Retina (tissue), 1 donor: ENCODE measurements at regions not wholly inside any gene's neighbourhood (a gene's known extent, or its start where the extent isn't known, plus 50 kb on each side); places are given as distances from the start of the nearest gene placed in this dataset.

Experiments used
- DNase-seq: peaks from one replicate; pipeline ENCODE4 v3.0.0-alpha.2; 2016

GRCh38 chr2:3962719-3963118 lies 259.3 kb downstream of the DCDC2C start:
- DNase-seq = no peak

- no peak for DNase-seq
Observed at GRCh38 chr2:3965211-3965610, 261.8 kb downstream of the DCDC2C start.

- DNase-seq = no peak
Observed at GRCh38 chr2:3965953-3966352, 262.6 kb downstream of the DCDC2C start.

- no peak for DNase-seq
Observed at GRCh38 chr2:3966470-3966869, 263.1 kb downstream of the DCDC2C start.

GRCh38 chr2:3968736-3969135 lies 265.4 kb downstream of the DCDC2C start:
- no peak for DNase-seq

GRCh38 chr2:3970791-3971651 lies 267.6 kb downstream of the DCDC2C start:
- no peak for DNase-seq

GRCh38 chr2:3971652-3972192 lies 268.3 kb downstream of the DCDC2C start:
- DNase-seq = no peak

GRCh38 chr2:3972377-3972776 lies 269.0 kb downstream of the DCDC2C start:
- DNase-seq = no peak

- DNase-seq = no peak
Observed at GRCh38 chr2:3974765-3975164, 271.4 kb downstream of the DCDC2C start.

- no peak for DNase-seq
Observed at GRCh38 chr2:3981446-3981987, 278.1 kb downstream of the DCDC2C start.

GRCh38 chr2:3982160-3982559 lies 278.8 kb downstream of the DCDC2C start:
- no peak for DNase-seq

GRCh38 chr2:3986063-3986462 lies 282.7 kb downstream of the DCDC2C start:
- no peak for DNase-seq

GRCh38 chr2:3986530-3987258 lies 283.3 kb downstream of the DCDC2C start:
- no peak for DNase-seq

- DNase-seq = no peak
Observed at GRCh38 chr2:4002841-4003403, 299.5 kb downstream of the DCDC2C start.

GRCh38 chr2:4012197-4012596 lies 308.8 kb downstream of the DCDC2C start:
- DNase-seq = no peak

- no peak for DNase-seq
Observed at GRCh38 chr2:4018535-4018934, 315.2 kb downstream of the DCDC2C start.

- DNase-seq = peak; percentile 11
Observed at GRCh38 chr2:4020153-4020552, 316.8 kb downstream of the DCDC2C start.

GRCh38 chr2:4020649-4021048 lies 317.3 kb downstream of the DCDC2C start:
- no peak for DNase-seq

- no peak for DNase-seq
Observed at GRCh38 chr2:4024605-4025004, 321.2 kb downstream of the DCDC2C start.

GRCh38 chr2:4029081-4029480 lies 325.7 kb downstream of the DCDC2C start:
- no peak for DNase-seq

GRCh38 chr2:4039896-4040295 lies 336.5 kb downstream of the DCDC2C start:
- peak; percentile 23 for DNase-seq

- DNase-seq = no peak
Observed at GRCh38 chr2:4047961-4048891, 344.9 kb downstream of the DCDC2C start.
